Activated CD4-positive, CD25-positive, alpha-beta regulatory T cell treated with anti-CD3 and anti-CD28 coated beads, Interleukin-2, amount 50 U/mL, for 24 hours (primary cell): ENCODE measurements at regions not wholly inside any gene's neighbourhood (a gene's known extent, or its start where the extent isn't known, plus 50 kb on each side); places are given as distances from the start of the nearest gene placed in this dataset.
"Not testable (repeated sequence)": the region's sequence is repeated elsewhere in the genome, so short reads cannot be mapped to it uniquely, and the experiment has no call there.

Source experiments
- ATAC-seq, 2 donors: fragments of 150-1000 bp; cut with Tn5 transposase; one replicate each; pipeline ENCODE4 v1.10.0; 2021; ENCODE audit warnings: mild to moderate bottlenecking in 1 of 2, moderate library complexity in 1 of 2

DNA sequence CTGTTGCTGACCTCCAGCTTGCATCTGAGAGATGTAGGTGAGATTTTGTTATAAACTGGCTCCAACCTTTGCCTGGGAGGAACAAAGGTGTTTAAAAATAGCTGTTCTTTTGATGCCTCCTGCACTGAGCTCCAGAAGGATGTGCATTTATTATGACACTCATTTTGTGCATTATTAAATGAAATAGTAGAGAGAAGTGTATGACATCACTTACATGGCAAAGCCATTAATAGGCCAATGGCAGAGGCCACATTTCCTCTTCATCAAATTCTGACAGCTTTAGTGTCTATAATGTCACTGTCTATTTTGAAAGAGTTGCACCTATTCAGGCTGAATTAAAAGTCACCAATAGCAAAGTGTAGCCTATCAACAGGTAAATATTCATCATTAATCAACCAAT is 564.6 kb downstream of the FLRT2 start:
- no peak for ATAC-seq

DNA sequence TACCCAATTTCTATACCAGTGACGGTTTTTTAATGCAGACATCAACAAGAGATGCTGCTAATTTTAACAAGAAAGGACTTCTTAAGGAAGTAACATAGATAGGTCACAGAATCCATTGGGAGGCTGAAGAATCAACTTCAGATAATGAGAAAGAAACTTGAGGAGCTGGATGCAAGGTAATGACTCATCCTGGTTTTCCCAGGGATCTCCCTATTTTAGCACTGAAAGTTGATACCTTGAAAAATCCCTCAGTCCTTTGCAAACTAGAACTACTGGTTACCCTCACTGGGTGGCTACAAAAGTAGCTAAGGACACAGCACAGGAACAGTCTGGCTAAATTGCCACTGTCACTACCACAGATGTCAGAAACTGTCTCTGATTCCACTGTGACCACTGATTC is 561.9 kb downstream of the FLRT2 start:
- ATAC-seq = no peak

GRCh38 chr14:86088156-86088555 is 558.2 kb downstream of the FLRT2 start:
- ATAC-seq = no peak

GRCh38 chr14:86087377-86087776 is 557.4 kb downstream of the FLRT2 start:
- no peak for ATAC-seq

- ATAC-seq = no peak
Measured at GRCh38 chr14:86086962-86087361, 557.0 kb downstream of the FLRT2 start.

DNA sequence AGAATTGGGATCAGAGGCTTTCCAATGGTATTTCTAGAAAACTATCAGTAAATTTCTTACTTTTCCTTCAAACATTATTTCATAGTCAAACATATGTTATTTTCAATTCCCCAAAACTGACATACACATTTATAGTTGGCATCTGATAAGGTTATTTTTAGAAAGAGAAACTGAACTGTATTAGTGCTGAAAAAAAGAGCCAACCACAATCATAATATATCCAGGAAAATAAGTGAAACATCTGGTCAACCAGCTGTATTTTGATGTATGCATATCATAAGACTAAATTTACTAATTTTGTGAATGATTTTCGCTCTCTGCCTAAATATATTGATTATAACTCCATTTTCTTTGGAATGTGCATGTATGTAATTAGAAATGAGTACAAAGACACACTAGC is 554.2 kb downstream of the FLRT2 start:
- ATAC-seq = no peak

- ATAC-seq = no peak
Measured at GRCh38 chr14:86083616-86084015, 553.7 kb downstream of the FLRT2 start.

GRCh38 chr14:86072116-86072894 is 542.4 kb downstream of the FLRT2 start:
- no peak for ATAC-seq

- ATAC-seq = no peak
Measured at GRCh38 chr14:86066651-86067050, 536.7 kb downstream of the FLRT2 start.

DNA sequence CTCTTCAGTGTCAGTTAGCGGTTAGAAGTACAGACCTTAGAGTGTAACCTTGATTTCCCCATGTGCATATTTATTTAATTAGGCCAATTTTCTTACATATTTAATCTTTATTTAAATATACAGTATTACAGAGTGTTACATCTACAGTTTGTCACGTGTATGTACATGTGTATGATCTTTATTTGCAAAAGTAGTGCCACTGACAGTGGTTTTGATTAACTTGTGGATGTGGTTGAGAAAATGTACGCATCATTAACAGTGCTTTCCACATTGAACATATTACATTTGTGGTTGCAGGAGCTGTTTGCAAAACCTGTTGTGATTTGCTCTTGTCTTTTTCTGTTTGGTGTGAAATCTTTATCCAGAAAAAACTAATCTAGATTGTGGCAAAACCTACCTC is 535.5 kb downstream of the FLRT2 start:
- ATAC-seq = no peak

- not testable (repeated sequence) for ATAC-seq
Measured at GRCh38 chr14:86064595-86064994, 534.7 kb downstream of the FLRT2 start.

DNA sequence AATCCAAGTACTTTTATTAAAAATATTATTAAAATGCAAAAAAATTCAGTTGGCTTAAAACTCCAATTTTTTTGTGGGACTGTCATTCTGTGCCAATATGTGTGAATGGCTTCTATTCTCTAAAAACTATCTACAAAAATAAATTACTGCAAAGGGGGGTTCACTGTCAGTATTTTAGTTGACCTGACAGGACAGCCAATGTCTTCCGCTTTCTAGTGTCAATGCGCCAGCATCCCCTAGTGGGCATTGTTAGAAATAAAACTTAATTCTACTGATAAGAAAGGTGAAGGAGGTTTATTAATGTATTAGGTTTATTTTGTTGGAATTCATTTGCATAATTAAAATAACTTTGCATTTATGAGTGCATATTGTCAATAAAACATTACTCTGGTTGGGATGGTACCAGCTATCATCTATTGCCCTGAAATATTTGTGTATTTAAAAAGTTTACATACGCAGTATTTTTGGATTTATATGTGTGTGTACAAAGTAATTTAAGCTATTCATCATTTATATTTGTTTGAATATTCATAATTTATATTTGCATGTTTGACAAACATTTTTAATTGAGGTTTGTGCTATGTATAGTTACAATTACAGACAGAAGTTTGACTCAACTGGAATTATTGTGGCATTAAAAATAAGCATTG is 527.2 kb downstream of the FLRT2 start:
- no peak for ATAC-seq

DNA sequence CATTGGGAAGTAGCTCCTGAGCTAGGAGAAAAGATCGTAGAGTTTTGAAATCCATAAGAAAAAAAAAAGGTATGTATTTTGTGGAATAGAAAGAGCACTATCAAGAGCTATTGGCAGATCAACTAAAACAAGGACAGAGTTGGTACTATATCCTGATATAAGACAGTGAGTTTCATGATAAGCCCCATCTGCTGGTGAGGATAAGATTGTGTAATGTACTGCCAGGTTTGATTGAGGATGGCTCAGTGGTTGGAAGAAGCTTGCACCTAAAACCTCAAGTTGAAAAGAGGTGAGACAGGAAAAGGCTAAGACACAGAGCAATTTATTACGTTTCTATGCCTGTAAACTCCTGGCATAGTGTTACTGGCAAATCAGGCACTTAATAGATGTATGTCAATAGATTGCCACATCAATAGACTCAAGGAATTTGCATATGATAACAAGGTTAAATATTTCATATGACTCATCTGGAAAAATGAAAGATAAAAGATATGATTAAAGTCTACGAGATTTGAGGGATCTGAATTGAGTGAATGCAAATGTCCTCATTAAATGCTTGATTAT is 525.6 kb downstream of the FLRT2 start:
- ATAC-seq = no peak

GRCh38 chr14:86052868-86053267 is 522.9 kb downstream of the FLRT2 start:
- no peak for ATAC-seq

GRCh38 chr14:86050757-86051156 is 520.8 kb downstream of the FLRT2 start:
- no peak for ATAC-seq

- ATAC-seq = no peak
Measured at GRCh38 chr14:86050072-86050683, 520.2 kb downstream of the FLRT2 start.

DNA sequence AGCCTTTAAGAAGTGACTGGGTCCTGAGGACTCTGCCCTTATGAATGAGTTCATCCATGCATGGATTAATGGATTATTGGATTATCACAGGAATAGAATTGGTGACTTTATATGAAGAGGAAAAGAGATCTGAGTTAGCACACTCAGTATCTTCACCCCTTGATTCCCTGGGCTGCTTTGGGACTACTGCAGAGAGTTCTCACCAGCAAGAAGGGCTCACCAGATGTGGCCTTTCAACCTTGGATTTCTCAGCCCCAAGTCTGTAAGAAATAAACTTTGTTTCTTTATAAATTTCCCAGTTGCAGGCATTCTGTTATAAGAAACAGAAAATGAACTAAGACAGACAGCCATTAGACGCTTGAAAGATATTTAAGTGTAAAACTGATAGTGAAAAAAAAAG is 509.2 kb downstream of the FLRT2 start:
- no peak for ATAC-seq

DNA sequence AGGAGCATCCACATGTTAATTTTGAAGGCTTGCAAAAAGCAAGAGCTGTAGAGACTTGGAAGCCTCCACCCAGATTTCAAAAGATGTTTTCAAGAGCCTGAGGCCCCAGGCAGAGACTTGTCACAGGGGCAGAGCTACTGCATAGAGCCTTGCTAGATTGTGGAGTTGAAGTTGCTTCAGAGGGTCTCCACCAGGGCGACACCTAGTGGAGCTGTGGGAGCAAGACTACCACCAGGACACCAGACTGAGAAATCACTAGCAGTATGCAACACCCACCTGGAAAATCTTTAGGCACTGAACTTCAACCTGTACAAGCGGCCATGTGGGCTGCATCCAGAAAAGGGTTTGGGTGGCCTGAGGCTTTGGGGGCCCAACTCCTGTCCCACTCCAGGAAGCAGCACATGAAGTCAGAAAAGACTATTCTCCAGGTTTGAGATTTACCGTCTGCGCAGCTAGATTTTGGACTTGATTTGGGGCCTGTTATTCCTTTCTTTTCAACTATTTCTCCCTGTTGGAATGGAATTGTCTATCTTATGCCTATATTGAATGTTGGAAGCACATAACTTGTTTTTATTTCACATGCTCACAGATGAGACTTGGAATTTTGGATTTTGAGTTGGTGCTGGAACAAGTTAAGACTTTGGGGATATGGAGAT is 508.6 kb downstream of the FLRT2 start:
- ATAC-seq = peak in 1 of 2 donors; percentile 56

DNA sequence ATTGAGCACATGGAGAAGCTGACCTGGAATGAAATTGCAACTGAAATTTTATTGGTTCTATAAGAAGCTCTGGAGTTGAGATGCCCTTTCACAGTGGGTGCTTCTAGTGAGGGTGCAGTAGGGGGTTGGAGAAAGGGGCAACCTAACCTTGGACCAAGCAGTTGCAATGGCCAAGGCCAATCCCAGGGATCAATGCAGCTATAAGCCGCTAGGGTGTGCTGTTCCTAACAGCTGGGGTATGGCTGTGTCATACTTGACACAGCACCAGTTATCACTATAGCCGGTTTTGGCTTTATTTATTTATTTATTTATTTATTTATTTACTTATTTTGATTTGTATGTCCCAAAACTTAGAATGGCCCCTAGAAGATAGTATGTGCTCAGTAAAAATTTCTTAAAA is 505.9 kb downstream of the FLRT2 start:
- no peak for ATAC-seq

DNA sequence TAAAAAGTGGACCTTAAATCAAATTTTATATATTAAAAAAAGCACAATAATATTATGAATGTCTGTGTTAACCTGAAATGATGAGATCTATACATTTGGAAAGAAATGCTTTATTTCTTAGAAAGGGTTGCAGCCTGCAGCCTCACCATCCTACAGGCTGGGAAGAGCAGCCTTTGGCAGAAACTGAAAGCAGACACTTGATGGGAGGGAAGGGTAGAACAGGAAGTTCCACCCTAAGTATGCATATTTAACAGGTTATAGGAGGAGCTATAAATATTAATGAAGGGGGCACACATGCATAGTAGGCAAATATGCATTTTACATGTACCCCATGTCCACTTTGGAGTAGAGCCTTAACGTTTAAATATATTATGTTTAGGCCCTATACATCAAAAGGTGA is 498.0 kb downstream of the FLRT2 start:
- no peak for ATAC-seq

DNA sequence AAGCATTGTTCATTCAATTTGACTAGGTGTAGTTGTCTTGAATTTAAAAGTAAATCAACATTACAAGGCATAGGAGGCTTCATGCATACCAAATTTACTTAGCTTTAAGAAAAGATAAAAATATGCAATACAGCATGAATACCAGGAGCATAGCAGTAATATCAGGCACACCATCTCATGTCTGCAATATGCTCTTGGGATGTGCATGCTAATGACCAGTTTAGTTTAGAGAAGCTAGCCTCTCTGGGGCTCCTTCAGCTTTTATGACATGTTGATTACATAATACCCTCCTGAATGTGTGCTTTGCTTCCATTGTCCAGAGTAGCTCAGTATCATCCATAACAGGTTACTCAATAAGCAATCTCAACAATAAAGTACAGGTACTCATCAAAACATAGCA is 497.2 kb downstream of the FLRT2 start:
- ATAC-seq = no peak

GRCh38 chr14:86022031-86022629 is 492.2 kb downstream of the FLRT2 start:
- ATAC-seq = no peak

DNA sequence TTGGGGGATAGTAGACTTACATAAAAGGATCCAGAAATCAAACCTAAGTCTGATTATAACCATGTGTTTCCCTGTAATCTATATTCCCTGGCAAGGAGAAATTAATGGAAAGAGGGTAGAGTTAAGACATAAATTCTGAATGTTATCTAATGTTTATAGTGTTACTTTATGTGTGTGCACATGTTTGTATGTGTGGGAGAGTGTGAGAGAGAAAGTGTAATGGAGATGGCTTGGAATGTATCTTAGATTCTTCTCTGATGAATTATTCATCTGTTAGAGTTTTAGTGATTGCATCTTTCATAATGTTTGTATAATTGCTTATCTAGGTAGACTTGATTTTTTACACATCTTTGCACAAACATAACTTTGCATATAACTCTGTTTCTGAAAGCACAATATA is 490.9 kb downstream of the FLRT2 start:
- no peak for ATAC-seq
